GM19043 (cell line): ENCODE measurements at regions not wholly inside any gene's neighbourhood (a gene's known extent, or its start where the extent isn't known, plus 50 kb on each side); places are given as distances from the start of the nearest gene placed in this dataset.

Experiments
- ATAC-seq: cut with Tn5 transposase; IDR thresholded peaks from one replicate; pipeline ENCODE4 v1.9.1; 2021; ENCODE audit warnings: low read depth; ENCODE audit not compliant: unreplicated experiment

DNA sequence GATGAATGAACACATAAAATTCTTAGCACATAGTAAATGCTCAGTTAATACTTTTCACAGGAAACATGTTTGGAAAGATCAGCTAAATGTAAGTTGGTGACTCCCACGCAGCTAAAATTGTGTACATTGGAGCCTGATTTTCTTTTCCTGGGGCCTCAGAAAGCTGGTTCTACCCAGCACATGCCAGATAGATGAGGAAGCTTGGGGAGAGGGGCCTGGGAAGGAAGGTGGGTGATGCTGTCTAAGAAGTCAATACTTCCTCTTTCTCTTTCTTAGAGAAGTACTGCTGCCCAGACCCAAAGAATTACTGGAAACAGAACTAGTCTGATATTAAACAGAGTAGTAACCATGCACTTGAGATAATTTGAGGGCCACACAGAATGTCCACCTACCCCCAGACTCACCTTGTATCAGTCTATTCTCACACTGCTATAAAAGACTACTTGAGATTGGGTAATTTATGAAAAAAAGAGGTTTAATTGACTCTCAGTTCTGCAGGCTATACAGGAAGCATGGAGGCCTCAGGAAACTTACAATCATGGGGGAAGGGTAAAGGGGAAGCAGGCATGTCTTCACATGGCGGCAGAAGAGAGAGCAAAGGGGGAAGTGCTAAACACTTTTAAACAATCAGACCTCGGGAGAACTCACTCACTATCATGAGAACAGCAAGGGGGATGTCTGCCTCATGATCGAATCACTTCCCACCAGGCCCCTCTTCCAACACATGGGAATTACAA lies 123.3 kb upstream of the MED13L start:
- ATAC-seq = no peak

DNA sequence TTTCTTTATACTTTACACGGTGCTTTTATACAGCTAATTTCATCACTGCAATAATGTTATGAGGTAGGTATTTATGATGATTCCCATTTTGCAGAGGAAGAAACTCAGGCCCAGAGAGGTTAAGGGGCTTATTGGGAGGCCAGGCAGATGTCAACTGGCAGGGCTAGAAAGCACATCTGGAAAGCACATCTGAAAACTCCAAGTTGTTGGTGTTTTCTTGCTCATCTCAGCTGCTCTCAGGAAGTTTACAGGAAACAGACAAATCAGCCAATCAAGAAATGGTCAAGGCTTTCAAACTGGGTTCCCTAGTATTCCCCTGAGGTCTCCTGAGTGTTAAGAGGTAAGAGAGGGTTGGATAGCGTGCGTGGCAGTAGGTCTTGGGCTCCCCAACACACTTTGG lies 124.1 kb upstream of the MED13L start:
- ATAC-seq = no peak

GRCh38 chr12:116402163-116402939 lies 124.9 kb upstream of the MED13L start:
- no peak for ATAC-seq

GRCh38 chr12:116403546-116403945 lies 126.1 kb upstream of the MED13L start:
- no peak for ATAC-seq

DNA sequence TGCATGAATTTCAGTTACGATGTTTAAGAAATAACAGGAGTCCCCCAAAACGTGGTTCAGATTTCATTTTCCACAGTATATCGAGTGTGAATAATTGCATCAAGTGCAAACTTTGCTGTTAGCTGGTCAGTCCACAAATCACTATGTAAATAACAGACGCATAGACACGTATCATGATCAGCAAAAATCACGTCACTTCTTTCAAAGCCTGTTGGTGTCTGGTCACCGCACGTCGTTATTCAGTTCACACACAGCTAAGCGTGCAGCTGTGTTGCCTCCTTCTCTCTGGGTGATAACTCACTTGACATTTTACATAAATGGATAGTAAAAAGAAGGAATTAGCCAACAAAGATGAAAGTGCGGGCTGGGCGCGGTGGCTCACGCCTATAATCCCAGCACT lies 126.8 kb upstream of the MED13L start:
- ATAC-seq = no peak

- ATAC-seq = no peak
These were observed 127.6 kb upstream of the MED13L start for GRCh38 chr12:116404913-116405611.

- no peak for ATAC-seq
These were observed 129.0 kb upstream of the MED13L start for GRCh38 chr12:116406529-116406928.

GRCh38 chr12:116408489-116409250 lies 131.2 kb upstream of the MED13L start:
- ATAC-seq = no peak

- no peak for ATAC-seq
These were observed 134.5 kb upstream of the MED13L start for GRCh38 chr12:116411977-116412376.

DNA sequence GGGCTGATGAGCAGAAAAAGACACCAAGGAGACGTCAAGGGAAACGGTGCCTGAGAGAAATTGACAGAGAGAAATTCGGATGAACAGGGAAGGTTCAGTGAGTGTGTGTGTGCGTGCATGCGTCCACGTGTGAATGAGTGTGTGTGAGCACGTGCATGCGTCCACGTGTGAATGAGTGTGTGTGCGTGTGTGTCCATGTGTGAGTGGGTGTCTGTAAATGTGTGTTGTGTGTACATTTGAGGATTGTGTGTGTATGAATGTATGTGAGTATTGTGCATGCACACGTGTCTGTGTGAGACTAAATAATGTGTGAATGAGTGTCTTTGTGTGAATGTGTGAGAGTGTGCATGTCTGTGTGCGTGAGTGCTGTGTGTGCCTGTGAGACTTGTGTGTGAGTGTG lies 137.4 kb upstream of the MED13L start:
- no peak for ATAC-seq

- ATAC-seq = no peak
These were observed 138.1 kb upstream of the MED13L start for GRCh38 chr12:116415408-116416108.

- no peak for ATAC-seq
These were observed 138.7 kb upstream of the MED13L start for GRCh38 chr12:116416166-116416565.

GRCh38 chr12:116418551-116418950 lies 140.6 kb upstream of the MAP1LC3B2 start:
- no peak for ATAC-seq

DNA sequence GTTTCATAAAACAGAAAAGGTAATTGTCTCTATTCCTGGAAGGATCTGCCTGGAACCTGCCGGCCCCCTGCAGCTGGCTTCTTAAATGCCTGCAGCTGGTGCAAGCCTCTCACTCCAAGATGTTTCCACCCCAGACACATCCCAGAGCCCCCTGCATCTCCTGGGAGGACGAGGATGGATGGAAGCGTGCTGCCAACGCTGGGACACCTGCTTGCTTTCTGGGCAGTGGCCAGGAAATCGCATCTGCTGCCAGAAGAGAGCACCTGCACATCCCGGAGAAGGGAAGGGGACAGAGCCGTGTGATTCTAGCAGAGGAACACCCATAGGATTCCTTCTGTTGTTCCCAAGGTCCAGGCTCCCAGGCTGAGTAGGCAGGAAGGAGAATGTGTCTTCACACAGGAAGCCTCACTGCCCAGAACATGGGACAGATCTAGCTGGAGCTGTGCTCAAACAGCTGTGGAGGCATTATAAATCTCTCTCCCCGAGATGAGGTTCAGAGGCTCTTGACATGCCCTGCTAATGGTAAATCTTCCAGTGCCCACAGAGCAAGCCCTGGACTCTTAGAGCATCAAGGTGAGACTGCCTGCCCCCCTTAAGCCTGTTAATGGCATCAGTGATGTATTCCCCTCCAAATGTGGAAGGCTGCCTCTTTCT lies 138.8 kb upstream of the MAP1LC3B2 start:
- no peak for ATAC-seq

- ATAC-seq = no peak
These were observed 137.2 kb upstream of the MAP1LC3B2 start for GRCh38 chr12:116421785-116422538.

GRCh38 chr12:116423094-116423493 lies 136.1 kb upstream of the MAP1LC3B2 start:
- no peak for ATAC-seq

GRCh38 chr12:116425256-116426193 lies 133.7 kb upstream of the MAP1LC3B2 start:
- no peak for ATAC-seq
